HEK293T (cell line): ENCODE measurements at regions not wholly inside any gene's neighbourhood (a gene's known extent, or its start where the extent isn't known, plus 50 kb on each side); places are given as distances from the start of the nearest gene placed in this dataset.

ENCODE experiments used
- CTCF ChIA-PET: fragments of 350-600 bp; formaldehyde crosslinking; extraction: SDS; loops from one replicate; lab custom pipeline; 2021; ENCODE audit warnings: antibody characterized with exemption, inconsistent platforms; lab: Yijun Ruan, JAX
- POLR2A ChIA-PET: fragments of 350-600 bp; formaldehyde crosslinking; extraction: SDS; loops from one replicate; lab custom pipeline; 2020; ENCODE audit warnings: antibody characterized with exemption, inconsistent platforms; lab: Yijun Ruan, JAX
- DNase-seq: peaks from one replicate; pipeline ENCODE4 v3.0.0; 2012; ENCODE audit warnings: mixed read lengths; ENCODE audit errors: extremely low spot score
- ARNT ChIP-seq: fragments of 450-650 bp; IDR thresholded peaks from 2 replicates; pipeline ENCODE4 v1.6.1; 2017; ENCODE audit warnings: mild to moderate bottlenecking
- BHLHE40 ChIP-seq: fragments of 450-650 bp; IDR thresholded peaks from 2 replicates; pipeline ENCODE4 v1.6.1; 2016; ENCODE audit warnings: mild to moderate bottlenecking, moderate library complexity, borderline replicate concordance
- CTBP1 ChIP-seq: fragments of 450-650 bp; IDR thresholded peaks from 2 replicates; pipeline ENCODE4 v1.6.1; 2016; ENCODE audit warnings: borderline replicate concordance
- ELF4 ChIP-seq: fragments of 450-650 bp; IDR thresholded peaks from 2 replicates; pipeline ENCODE4 v1.6.1; 2017; ENCODE audit warnings: antibody characterized with exemption
- FOXA1 ChIP-seq: fragments of 450-650 bp; IDR thresholded peaks from 2 replicates; pipeline ENCODE4 v1.6.1; 2016; ENCODE audit warnings: mild to moderate bottlenecking
- FOXK2 ChIP-seq: fragments of 450-650 bp; IDR thresholded peaks from 2 replicates; pipeline ENCODE4 v1.6.1; 2016; ENCODE audit warnings: mild to moderate bottlenecking
- FOXM1 ChIP-seq: fragments of 450-650 bp; IDR thresholded peaks from 2 replicates; pipeline ENCODE4 v1.6.1; 2017; ENCODE audit warnings: mild to moderate bottlenecking, borderline replicate concordance
- HDGF ChIP-seq: fragments of 450-650 bp; IDR thresholded peaks from 2 replicates; pipeline ENCODE4 v1.6.1; 2017; ENCODE audit warnings: antibody characterized with exemption, borderline replicate concordance
- L3MBTL2 ChIP-seq: fragments of 450-650 bp; conservative IDR thresholded peaks from 2 replicates; pipeline ENCODE4 v1.6.1; 2016; ENCODE audit warnings: mild to moderate bottlenecking
- LEF1 ChIP-seq: fragments of 450-650 bp; IDR thresholded peaks from 2 replicates; pipeline ENCODE4 v1.6.1; 2017; ENCODE audit warnings: mild to moderate bottlenecking, borderline replicate concordance
- NFRKB ChIP-seq: fragments of 450-650 bp; IDR thresholded peaks from 2 replicates; pipeline ENCODE4 v1.6.1; 2016; ENCODE audit warnings: mild to moderate bottlenecking, moderate library complexity
- PKNOX1 ChIP-seq: fragments of 450-650 bp; IDR thresholded peaks from 2 replicates; pipeline ENCODE4 v1.6.1; 2016
- SP1 ChIP-seq: fragments of 450-650 bp; IDR thresholded peaks from 2 replicates; pipeline ENCODE4 v1.6.1; 2017
- SUZ12 ChIP-seq: fragments of 450-650 bp; IDR thresholded peaks from 2 replicates; pipeline ENCODE4 v1.6.1; 2016; ENCODE audit warnings: mild to moderate bottlenecking
- TARDBP ChIP-seq: fragments of 450-650 bp; IDR thresholded peaks from 2 replicates; pipeline ENCODE4 v1.6.1; 2016
- ZNF384 ChIP-seq: fragments of 450-650 bp; IDR thresholded peaks from 2 replicates; pipeline ENCODE4 v1.6.1; 2016

GRCh38 chr4:114192854-114193253, 213.4 kb upstream of the ARSJ start:
- ChIA-PET POLR2A (no interaction called here), CTCF (no interaction called here)
- DNase-seq = no peak
- TF ChIP-seq SP1 = no peak
- no peak for TF ChIP-seq ZNF384
- no peak for TF ChIP-seq FOXM1
- TF ChIP-seq SUZ12 = no peak
- TF ChIP-seq CTBP1 = no peak
- no peak for TF ChIP-seq L3MBTL2
- no peak for TF ChIP-seq HDGF
- TF ChIP-seq TARDBP = no peak
- no peak for TF ChIP-seq PKNOX1
- no peak for TF ChIP-seq FOXA1
- no peak for TF ChIP-seq BHLHE40
- no peak for TF ChIP-seq NFRKB
- no peak for TF ChIP-seq ARNT
- TF ChIP-seq FOXK2 = no peak
- no peak for TF ChIP-seq LEF1
- no peak for TF ChIP-seq ELF4

- CTCF ChIA-PET = no interaction called here
- POLR2A ChIA-PET = no interaction called here
- TF ChIP-seq SP1 (no peak), FOXA1 (no peak), L3MBTL2 (no peak), NFRKB (no peak), ELF4 (no peak), CTBP1 (no peak), BHLHE40 (no peak), PKNOX1 (no peak), TARDBP (no peak), ZNF384 (no peak), SUZ12 (no peak), ARNT (no peak)
- no peak for DNase-seq
Observed at GRCh38 chr4:114193624-114194399, 214.4 kb upstream of the ARSJ start.

- POLR2A ChIA-PET = no interaction called here
- TF ChIP-seq LEF1 = no peak
- TF ChIP-seq TARDBP = no peak
- no peak for TF ChIP-seq BHLHE40
- no peak for TF ChIP-seq ARNT
- TF ChIP-seq SUZ12 = no peak
- TF ChIP-seq ELF4 = no peak
- TF ChIP-seq PKNOX1 = no peak
- no peak for TF ChIP-seq NFRKB
- TF ChIP-seq FOXM1 = no peak
- no peak for TF ChIP-seq FOXK2
- TF ChIP-seq ZNF384 = no peak
- no peak for TF ChIP-seq HDGF
- TF ChIP-seq CTBP1 = no peak
- CTCF ChIA-PET = no interaction called here
- no peak for DNase-seq
Observed at GRCh38 chr4:114196606-114197005, 217.2 kb upstream of the ARSJ start.

- ChIA-PET POLR2A (no interaction called here), CTCF (no interaction called here)
- no peak for TF ChIP-seq HDGF
- no peak for TF ChIP-seq LEF1
- TF ChIP-seq ZNF384 = no peak
- no peak for TF ChIP-seq L3MBTL2
- no peak for TF ChIP-seq BHLHE40
- no peak for DNase-seq
Observed at GRCh38 chr4:114200026-114200425, 220.6 kb upstream of the ARSJ start.

- no peak for DNase-seq
- TF ChIP-seq L3MBTL2 (no peak), SP1 (no peak), CTBP1 (no peak), TARDBP (no peak), BHLHE40 (no peak), ELF4 (no peak), PKNOX1 (no peak), FOXK2 (no peak)
- ChIA-PET POLR2A (no interaction called here), CTCF (no interaction called here)
Observed at GRCh38 chr4:114205261-114205660, 225.8 kb upstream of the ARSJ start.

GRCh38 chr4:114208574-114209151, 229.2 kb upstream of the ARSJ start:
- no peak for DNase-seq
- ChIA-PET POLR2A (no interaction called here), CTCF (no interaction called here)
- TF ChIP-seq SP1 (no peak), TARDBP (no peak), LEF1 (no peak), L3MBTL2 (no peak), SUZ12 (no peak), BHLHE40 (no peak), HDGF (no peak), FOXM1 (no peak), ELF4 (no peak)
